ENCODE measurements at regions not wholly inside any gene's neighbourhood (a gene's known extent, or its start where the extent isn't known, plus 50 kb on each side); places are given as distances from the start of the nearest gene placed in this dataset.

DNA sequence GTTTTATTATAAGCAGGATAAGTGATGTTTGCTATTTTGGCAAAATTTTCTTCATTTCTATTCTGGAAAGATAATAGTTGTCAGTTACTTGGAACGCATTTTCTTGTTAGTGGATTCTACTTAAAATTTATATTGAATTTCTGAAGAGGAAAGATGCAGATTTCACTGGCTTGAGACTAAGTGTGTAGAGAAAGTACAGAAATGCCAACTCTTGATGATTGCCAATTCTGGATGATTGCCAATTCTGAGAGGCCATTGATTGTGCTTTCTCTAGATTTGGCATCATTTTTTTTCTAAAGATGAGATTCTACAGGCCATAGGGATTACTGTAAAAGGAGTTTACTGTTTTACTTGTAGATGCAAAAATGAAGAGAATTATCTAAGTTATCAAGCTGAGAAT is 58.9 kb upstream of the CNTN3 start:
- TF ChIP-seq, protein P1, sequence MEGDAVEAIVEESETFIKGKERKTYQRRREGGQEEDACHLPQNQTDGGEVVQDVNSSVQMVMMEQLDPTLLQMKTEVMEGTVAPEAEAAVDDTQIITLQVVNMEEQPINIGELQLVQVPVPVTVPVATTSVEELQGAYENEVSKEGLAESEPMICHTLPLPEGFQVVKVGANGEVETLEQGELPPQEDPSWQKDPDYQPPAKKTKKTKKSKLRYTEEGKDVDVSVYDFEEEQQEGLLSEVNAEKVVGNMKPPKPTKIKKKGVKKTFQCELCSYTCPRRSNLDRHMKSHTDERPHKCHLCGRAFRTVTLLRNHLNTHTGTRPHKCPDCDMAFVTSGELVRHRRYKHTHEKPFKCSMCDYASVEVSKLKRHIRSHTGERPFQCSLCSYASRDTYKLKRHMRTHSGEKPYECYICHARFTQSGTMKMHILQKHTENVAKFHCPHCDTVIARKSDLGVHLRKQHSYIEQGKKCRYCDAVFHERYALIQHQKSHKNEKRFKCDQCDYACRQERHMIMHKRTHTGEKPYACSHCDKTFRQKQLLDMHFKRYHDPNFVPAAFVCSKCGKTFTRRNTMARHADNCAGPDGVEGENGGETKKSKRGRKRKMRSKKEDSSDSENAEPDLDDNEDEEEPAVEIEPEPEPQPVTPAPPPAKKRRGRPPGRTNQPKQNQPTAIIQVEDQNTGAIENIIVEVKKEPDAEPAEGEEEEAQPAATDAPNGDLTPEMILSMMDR (IDR thresholded peaks at IDR 0.05; ENCODE audit: low read depth, low read length, poor library complexity, severe bottlenecking), result no peak
- TF ChIP-seq EZH2phosphoT487 (IDR thresholded peaks at IDR 0.05; ENCODE audit: borderline replicate concordance, low read length), result no peak

All from DOHH2 (cell line).